ENCODE measurements at regions not wholly inside any gene's neighbourhood (a gene's known extent, or its start where the extent isn't known, plus 50 kb on each side); places are given as distances from the start of the nearest gene placed in this dataset.

GRCh38 chr11:97865424-97866012 lies 1155.2 kb upstream of the CNTN5 start:
- DNase-seq: no peak
- no peak overlapping the region for H3K4me3 ChIP-seq
- H3K4me1 ChIP-seq: no peaks in the 10 kb centered on the region
- H3K36me3 ChIP-seq: no peaks in the 10 kb centered on the region
- no peaks in the 10 kb centered on the region for H3K27me3 ChIP-seq
- H3K27ac ChIP-seq: no peak overlapping the region
- intact Hi-C loops (cut with DNase I): no loop called here
- WGBS, 2 donors: 43 to 49% methylated on average over 3 of the region's 3 CpGs
- TF ChIP-seq POLR2A (IDR thresholded peaks at IDR 0.05) (no peak), CTCF (IDR thresholded peaks at IDR 0.05) (no peak)
- H3K9me3 ChIP-seq: no peaks in the 10 kb centered on the region

- H3K4me3 ChIP-seq: no peak overlapping the region
- no peaks in the 10 kb centered on the region for H3K36me3 ChIP-seq
- intact Hi-C loops (cut with DNase I): no loop called here
- no peaks in the 10 kb centered on the region for H3K27me3 ChIP-seq
- DNase-seq: no peak
- no peaks in the 10 kb centered on the region for H3K4me1 ChIP-seq
- H3K27ac ChIP-seq: no peak overlapping the region
- H3K9me3 ChIP-seq: no peaks in the 10 kb centered on the region
- no peak for TF ChIP-seq CTCF (IDR thresholded peaks at IDR 0.05)
Measured at GRCh38 chr11:97871816-97872215, 1148.9 kb upstream of the CNTN5 start.

- H3K9me3 ChIP-seq: no peaks in the 10 kb centered on the region
- intact Hi-C loops (cut with DNase I): no loop called here
Measured at GRCh38 chr11:97880209-97880608, 1140.5 kb upstream of the CNTN5 start.

GRCh38 chr11:97883086-97883485 lies 1137.7 kb upstream of the CNTN5 start:
- no peak for DNase-seq
- Histone ChIP-seq H3K27me3 (no peaks in the 10 kb centered on the region), H3K9me3 (no peaks in the 10 kb centered on the region), H3K4me1 (no peaks in the 10 kb centered on the region), H3K4me3 (no peak overlapping the region), H3K36me3 (no peaks in the 10 kb centered on the region), H3K27ac (no peak overlapping the region)
- 55 to 73% methylated on average over 2 of the region's 2 CpGs for WGBS, 2 donors
- intact Hi-C loops (cut with DNase I): no loop called here
- TF ChIP-seq CTCF (IDR thresholded peaks at IDR 0.05): no peak

More at GRCh38 chr11:97880209-97880608, 1140.5 kb upstream of the CNTN5 start:
- Histone ChIP-seq H3K36me3 (no peaks in the 10 kb centered on the region), H3K4me1 (no peaks in the 10 kb centered on the region), H3K27ac (no peak overlapping the region), H3K4me3 (no peak overlapping the region), H3K27me3 (no peaks in the 10 kb centered on the region)
- no peak for DNase-seq
- no peak for TF ChIP-seq CTCF (IDR thresholded peaks at IDR 0.05)
- TF ChIP-seq POLR2A (IDR thresholded peaks at IDR 0.05): no peak

GRCh38 chr11:97888641-97889040 lies 1132.1 kb upstream of the CNTN5 start:
- no peak for DNase-seq
- Histone ChIP-seq H3K4me1 (no peaks in the 10 kb centered on the region), H3K9me3 (no peaks in the 10 kb centered on the region), H3K27me3 (no peaks in the 10 kb centered on the region), H3K4me3 (no peak overlapping the region), H3K27ac (no peak overlapping the region), H3K36me3 (no peaks in the 10 kb centered on the region)
- intact Hi-C loops (cut with DNase I): no loop called here
- 83 to 84% methylated on average over 2 of the region's 2 CpGs for WGBS, 2 donors
- no peak for TF ChIP-seq CTCF (IDR thresholded peaks at IDR 0.05)

All from esophagus squamous epithelium (tissue), 5 donors.